ENCODE measurements at regions not wholly inside any gene's neighbourhood (a gene's known extent, or its start where the extent isn't known, plus 50 kb on each side); places are given as distances from the start of the nearest gene placed in this dataset.

DNA sequence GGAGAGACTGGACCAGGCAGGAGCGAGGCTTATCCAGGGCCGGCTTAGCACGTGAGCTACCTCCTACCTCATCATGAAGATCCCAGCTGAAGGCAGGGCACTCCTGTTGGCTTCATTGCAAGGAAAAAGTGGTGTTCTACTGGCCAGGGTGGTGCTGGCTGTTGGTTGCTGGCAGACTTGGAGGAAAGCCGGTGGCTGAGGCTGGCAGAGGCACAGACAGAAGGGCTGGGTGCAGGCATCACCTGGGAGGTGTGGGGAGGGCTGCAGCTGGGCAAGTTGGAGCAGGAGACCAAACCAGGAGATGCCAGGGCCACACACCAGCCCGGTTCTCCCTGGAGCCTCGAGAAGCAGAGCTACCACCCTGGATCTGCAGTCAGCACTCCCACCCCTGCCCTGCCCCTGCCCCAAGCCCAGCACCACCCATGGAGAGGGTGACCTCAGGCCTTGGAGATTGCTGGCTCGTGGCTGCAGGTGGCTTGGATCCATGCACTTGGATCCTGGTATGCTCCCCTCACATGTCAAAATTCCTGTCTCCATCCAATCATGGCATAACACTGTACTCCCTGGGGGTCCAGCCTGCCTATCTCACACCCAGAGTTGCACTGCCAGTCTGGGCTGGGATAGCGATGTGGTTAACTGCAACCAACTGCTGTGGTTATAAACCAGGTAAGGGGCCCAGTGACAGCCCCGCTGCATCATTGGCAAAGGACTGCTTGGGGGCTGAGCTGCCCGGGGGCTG lies 49.7 kb downstream of the GLI2 start:
- H3K36me3 ChIP-seq (ENCODE audit: control insufficient read depth, insufficient read depth, low read length), result no peaks in the 10 kb centered on the region
- H3K4me1 ChIP-seq (ENCODE audit: control insufficient read depth, insufficient read depth, low read length), result peaks cover 34% of the 10 kb centered on the region
- H3K27me3 ChIP-seq (ENCODE audit: control insufficient read depth, insufficient read depth, low read length), result no peaks in the 10 kb centered on the region
- H3K4me3 ChIP-seq (ENCODE audit: low read length), result no peak overlapping the region
- no peak for DNase-seq (ENCODE audit: low read depth, low spot score)
- WGBS (ENCODE audit: insufficient coverage, insufficient read length), result no CpG with 5 or more reads among the region's 10 CpGs
- H3K27ac ChIP-seq (ENCODE audit: low read length), result peak overlapping the region; percentile 13
- no peaks in the 10 kb centered on the region for H3K9me3 ChIP-seq (ENCODE audit: control insufficient read depth, insufficient read depth, low read length)

DNA sequence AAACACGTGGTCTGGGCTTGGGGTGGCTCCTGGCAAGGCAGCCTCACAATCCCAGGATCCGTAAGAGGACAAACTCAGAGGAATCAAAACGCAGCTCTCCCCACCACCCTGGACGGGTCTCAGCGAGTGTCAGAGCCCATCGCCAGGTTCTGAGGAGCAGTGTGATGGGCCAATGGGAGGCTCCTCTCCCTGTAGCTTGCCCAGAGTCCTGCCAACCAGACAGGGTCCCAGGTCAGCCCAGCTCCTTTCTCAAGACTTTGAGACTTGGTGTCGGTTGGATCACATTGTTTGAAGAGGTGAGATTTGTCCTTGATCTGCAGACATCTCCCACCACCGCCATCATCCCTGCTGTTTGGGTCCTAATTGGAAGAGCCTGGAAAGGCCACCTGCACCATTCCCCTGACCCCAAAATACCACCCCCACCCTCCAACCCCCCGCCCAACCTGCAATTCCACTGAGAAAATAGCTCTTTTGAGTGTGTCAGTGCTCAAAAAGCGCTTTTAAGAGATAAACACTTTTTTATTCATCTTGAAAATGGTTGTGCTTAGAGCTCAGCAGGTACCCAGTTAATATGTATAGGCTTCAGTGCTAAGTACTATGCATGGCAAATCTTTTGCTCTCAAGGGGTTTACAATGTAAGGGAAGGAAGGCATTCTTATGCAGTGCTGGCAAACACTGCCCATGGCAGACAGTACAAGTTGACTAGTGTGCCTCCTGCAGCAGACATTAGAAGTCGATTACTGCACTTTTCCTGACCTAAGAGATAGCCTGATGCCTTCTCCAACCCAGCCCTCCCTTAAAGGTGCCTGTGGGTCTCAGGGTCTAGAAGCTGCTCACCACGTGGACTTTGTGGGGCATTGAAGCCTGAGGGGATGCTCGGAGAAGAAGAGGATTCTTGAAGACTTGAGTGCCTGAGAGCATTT lies 50.6 kb downstream of the GLI2 start:
- Histone ChIP-seq H3K27me3 (ENCODE audit: control insufficient read depth, insufficient read depth, low read length) (no peaks in the 10 kb centered on the region), H3K9me3 (ENCODE audit: control insufficient read depth, insufficient read depth, low read length) (no peaks in the 10 kb centered on the region), H3K4me3 (ENCODE audit: low read length) (no peak overlapping the region), H3K27ac (ENCODE audit: low read length) (peak overlapping the region; percentile 13), H3K36me3 (ENCODE audit: control insufficient read depth, insufficient read depth, low read length) (no peaks in the 10 kb centered on the region), H3K4me1 (ENCODE audit: control insufficient read depth, insufficient read depth, low read length) (peaks cover 34% of the 10 kb centered on the region)
- peak; percentile 85 for DNase-seq (ENCODE audit: low read depth, low spot score)
- WGBS (ENCODE audit: insufficient coverage, insufficient read length), result no CpG with 5 or more reads among the region's 13 CpGs

DNA sequence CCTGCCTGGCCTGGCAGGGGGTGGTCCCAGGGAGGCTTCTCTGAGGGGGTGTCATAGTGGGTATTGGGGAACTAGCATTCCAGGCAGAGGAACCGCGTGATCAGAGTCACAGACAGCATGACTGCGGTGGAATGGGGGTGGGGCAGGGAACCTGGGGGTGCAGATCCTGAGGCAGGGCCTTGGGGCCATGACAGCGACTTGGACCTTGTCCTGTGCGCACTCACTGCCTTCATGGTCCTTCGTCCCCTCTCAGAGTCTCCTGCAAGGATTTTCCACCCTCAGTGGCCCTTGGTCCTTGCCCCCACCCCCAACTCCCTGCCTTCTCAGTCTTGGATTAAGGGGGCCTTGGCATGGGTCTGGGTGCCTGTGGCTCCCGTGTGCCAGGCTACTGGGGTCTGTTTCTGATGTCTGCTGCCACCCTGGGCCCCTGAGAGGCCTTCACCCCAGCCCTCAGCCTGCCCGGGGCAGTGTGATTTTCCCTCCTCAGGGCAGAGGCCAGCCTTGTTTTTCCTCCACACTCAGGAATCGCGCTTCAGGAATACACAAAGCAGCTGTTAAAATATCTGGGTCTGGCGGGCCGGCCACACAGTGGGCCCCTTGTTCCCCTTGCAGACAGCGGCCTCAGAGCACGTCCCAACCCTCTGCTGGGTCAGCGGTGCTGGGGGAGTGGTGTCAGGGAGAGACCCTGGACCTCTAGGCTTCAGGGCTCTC lies 51.6 kb downstream of the GLI2 start:
- WGBS (ENCODE audit: insufficient coverage, insufficient read length), result no CpG with 5 or more reads among the region's 15 CpGs
- no peaks in the 10 kb centered on the region for H3K27me3 ChIP-seq (ENCODE audit: control insufficient read depth, insufficient read depth, low read length)
- no peak overlapping the region for H3K27ac ChIP-seq (ENCODE audit: low read length)
- no peak overlapping the region for H3K4me3 ChIP-seq (ENCODE audit: low read length)
- no peaks in the 10 kb centered on the region for H3K9me3 ChIP-seq (ENCODE audit: control insufficient read depth, insufficient read depth, low read length)
- H3K4me1 ChIP-seq (ENCODE audit: control insufficient read depth, insufficient read depth, low read length), result peaks cover 37% of the 10 kb centered on the region
- no peaks in the 10 kb centered on the region for H3K36me3 ChIP-seq (ENCODE audit: control insufficient read depth, insufficient read depth, low read length)
- DNase-seq (ENCODE audit: low read depth, low spot score), result no peak

DNA sequence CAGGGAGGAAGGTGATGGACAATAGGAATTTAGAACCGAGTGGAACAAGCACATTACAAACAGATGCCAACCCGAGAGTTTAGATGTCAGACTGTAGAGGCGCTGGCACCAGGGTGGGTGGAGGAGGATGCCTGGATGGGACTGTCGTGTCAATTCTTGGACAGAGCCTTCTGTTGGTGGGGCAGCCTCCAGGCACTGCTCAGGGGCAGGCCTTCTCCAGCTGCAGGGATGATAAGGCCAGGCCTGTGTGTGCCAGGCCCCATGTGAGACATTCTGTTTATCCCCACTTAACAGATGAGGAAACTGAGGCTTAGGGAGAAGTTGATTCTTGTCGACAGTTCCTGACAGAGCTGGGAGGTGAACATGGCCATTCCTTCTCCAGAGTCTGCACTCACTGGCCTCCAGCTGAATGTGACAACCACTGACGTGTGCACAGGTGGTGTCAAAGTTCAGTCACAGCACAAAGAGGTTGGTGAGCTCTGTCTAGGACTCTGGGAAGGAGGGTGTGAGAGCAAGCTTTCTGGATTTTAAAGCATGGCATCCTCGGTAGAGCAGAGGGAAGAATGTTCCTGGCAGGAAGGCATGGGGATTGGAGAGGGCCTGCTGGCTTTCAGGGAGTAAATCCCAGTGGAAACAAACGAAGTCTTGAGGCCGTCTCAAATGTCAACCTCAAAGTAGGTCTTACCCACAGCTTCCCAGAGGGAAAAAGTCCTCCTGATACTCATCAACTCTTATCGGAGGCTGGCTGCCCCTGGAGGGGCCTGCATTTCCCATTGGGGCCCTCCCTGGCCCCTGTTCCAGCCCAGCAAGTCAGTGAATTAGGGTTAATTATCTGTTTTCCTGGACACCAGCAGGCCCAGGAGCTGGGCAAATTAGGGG lies 52.4 kb downstream of the GLI2 start:
- H3K27me3 ChIP-seq (ENCODE audit: control insufficient read depth, insufficient read depth, low read length), result no peaks in the 10 kb centered on the region
- no peaks in the 10 kb centered on the region for H3K9me3 ChIP-seq (ENCODE audit: control insufficient read depth, insufficient read depth, low read length)
- no CpG with 5 or more reads among the region's 10 CpGs for WGBS (ENCODE audit: insufficient coverage, insufficient read length)
- H3K4me1 ChIP-seq (ENCODE audit: control insufficient read depth, insufficient read depth, low read length), result peaks cover 35% of the 10 kb centered on the region
- H3K27ac ChIP-seq (ENCODE audit: low read length), result no peak overlapping the region
- DNase-seq (ENCODE audit: low read depth, low spot score), result no peak
- no peak overlapping the region for H3K4me3 ChIP-seq (ENCODE audit: low read length)
- no peaks in the 10 kb centered on the region for H3K36me3 ChIP-seq (ENCODE audit: control insufficient read depth, insufficient read depth, low read length)

DNA sequence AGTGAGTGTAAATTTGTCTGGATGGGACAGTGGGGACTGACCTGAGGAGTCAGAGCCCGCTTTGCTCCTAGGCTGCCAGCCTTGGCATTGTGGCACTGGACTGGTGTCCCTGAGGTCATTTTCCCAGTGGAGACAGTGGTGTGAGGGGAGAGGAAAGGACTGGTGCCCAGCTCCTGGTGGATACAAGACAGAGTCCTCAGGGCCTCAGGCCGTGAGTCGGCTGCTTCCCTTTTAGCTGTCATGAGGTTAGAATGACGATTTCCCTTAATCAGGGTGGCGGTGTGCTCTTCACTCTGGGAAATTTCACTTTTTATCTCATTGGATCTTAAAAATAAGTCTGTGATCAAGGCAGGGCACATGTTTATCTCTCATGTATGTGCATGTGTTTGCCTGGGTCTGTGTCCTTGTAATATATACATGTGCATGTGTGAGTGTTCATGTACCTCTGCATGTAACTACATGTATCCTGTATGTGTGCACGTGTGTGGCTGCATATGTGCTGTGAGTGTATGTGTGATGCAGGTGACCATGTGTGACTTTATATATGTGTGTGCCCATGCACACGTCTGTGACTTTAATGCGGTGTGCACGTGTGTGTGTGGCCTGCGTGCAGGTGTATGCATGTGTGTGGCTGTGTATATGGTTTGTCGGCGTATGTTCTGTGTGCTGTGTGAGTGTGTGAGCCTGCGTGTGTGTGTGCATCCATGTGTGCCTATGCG lies 55.7 kb downstream of the GLI2 start:
- H3K4me1 ChIP-seq (ENCODE audit: control insufficient read depth, insufficient read depth, low read length), result peaks cover 19% of the 10 kb centered on the region
- H3K4me3 ChIP-seq (ENCODE audit: low read length), result no peak overlapping the region
- no peaks in the 10 kb centered on the region for H3K36me3 ChIP-seq (ENCODE audit: control insufficient read depth, insufficient read depth, low read length)
- no peaks in the 10 kb centered on the region for H3K27me3 ChIP-seq (ENCODE audit: control insufficient read depth, insufficient read depth, low read length)
- H3K27ac ChIP-seq (ENCODE audit: low read length), result no peak overlapping the region
- no CpG with 5 or more reads among the region's 14 CpGs for WGBS (ENCODE audit: insufficient coverage, insufficient read length)
- H3K9me3 ChIP-seq (ENCODE audit: control insufficient read depth, insufficient read depth, low read length), result no peaks in the 10 kb centered on the region
- no peak for DNase-seq (ENCODE audit: low read depth, low spot score)

DNA sequence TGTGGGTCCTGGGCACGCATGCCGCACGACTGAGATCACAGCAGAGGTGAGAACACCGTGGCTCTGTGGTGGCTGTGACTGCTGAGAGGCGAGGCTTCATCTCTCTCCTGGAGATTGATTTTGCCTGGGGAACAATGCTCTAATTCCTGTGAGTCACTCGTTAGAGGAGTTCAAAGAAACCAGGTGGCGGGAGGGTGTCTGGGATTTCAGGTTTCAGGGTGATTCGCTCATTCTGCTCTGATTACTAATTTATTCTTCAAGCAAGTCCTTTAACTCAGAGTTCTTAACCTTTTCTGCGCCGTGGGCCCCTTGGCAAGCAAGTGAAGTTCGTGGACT lies 56.3 kb downstream of the GLI2 start:
- no peaks in the 10 kb centered on the region for H3K27me3 ChIP-seq (ENCODE audit: control insufficient read depth, insufficient read depth, low read length)
- no CpG with 5 or more reads among the region's 11 CpGs for WGBS (ENCODE audit: insufficient coverage, insufficient read length)

DNA sequence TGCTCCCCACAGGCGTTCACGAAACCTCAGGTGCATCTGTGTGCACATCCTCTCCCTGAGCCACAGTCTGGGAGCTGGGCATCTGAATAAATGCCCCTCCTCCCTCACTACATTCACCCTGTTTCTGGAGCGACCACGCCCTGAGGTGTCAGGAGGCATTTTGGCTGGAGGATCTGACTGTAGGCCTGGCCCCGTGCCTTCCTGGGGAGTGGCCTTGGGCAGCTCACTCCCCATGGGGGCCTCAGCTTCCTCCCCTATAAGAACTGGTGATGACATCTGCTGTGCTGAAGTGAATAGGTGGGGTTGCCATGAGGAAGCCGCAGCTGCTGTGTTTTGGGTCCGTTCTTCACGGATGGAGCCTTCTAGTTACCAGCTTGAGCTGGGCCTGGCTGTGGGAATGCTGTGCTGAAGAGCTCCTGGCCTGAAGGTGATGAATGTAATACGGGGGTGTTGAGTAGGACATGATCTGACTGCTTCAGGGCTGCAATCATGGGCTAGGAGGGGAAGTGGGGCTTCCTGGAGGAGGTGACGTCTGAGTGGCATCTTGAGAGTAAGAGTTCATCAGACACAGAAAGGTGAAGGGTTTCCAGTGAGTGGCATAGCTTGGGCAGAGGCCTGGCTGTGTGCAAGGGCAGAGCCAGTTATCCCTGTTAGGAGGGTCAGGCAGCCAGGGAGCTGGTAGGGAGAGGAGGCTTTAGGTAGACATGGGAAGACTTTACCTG lies 58.2 kb downstream of the GLI2 start:
- Histone ChIP-seq H3K27me3 (ENCODE audit: control insufficient read depth, insufficient read depth, low read length) (no peaks in the 10 kb centered on the region), H3K27ac (ENCODE audit: low read length) (no peak overlapping the region), H3K9me3 (ENCODE audit: control insufficient read depth, insufficient read depth, low read length) (no peaks in the 10 kb centered on the region), H3K36me3 (ENCODE audit: control insufficient read depth, insufficient read depth, low read length) (no peaks in the 10 kb centered on the region), H3K4me3 (ENCODE audit: low read length) (no peak overlapping the region), H3K4me1 (ENCODE audit: control insufficient read depth, insufficient read depth, low read length) (peaks cover 12% of the 10 kb centered on the region; the same call in 1 of the 2 replicates)
- WGBS (ENCODE audit: insufficient coverage, insufficient read length), result no CpG with 5 or more reads among the region's 10 CpGs
- no peak for DNase-seq (ENCODE audit: low read depth, low spot score)

More for the DNA sequence above, 56.3 kb downstream of the GLI2 start:
- H3K36me3 ChIP-seq (ENCODE audit: control insufficient read depth, insufficient read depth, low read length), result no peaks in the 10 kb centered on the region
- H3K4me1 ChIP-seq (ENCODE audit: control insufficient read depth, insufficient read depth, low read length), result peaks cover 16% of the 10 kb centered on the region
- no peak for DNase-seq (ENCODE audit: low read depth, low spot score)
- H3K27ac ChIP-seq (ENCODE audit: low read length), result no peak overlapping the region
- H3K9me3 ChIP-seq (ENCODE audit: control insufficient read depth, insufficient read depth, low read length), result no peaks in the 10 kb centered on the region
- H3K4me3 ChIP-seq (ENCODE audit: low read length), result no peak overlapping the region

DNA sequence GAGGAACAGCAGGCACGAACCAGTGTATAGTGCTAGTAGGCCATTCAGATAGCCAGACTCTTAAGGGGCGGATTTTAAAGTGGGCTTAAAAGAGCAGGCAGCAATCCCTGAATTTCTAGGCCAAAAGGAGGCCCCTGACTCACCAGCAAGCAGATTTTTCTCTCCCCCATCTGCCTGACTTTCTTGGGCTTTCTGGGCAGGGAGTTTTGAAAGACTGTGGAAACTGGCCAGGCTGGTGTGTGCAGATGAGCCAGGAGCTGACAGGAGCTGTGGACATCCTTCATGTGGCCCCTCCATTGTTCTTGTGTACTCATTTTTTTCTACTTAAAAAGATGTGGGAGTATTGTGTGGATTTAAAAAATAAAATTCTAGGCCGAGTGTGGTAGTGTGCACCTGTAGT lies 59.0 kb downstream of the GLI2 start:
- Histone ChIP-seq H3K36me3 (ENCODE audit: control insufficient read depth, insufficient read depth, low read length) (0 out of 2 replicates have a peak, but pooled peaks cover 3% of the 10 kb centered on the region), H3K27ac (ENCODE audit: low read length) (no peak overlapping the region), H3K4me3 (ENCODE audit: low read length) (no peak overlapping the region), H3K9me3 (ENCODE audit: control insufficient read depth, insufficient read depth, low read length) (no peaks in the 10 kb centered on the region), H3K4me1 (ENCODE audit: control insufficient read depth, insufficient read depth, low read length) (peaks cover 12% of the 10 kb centered on the region; the same call in 1 of the 2 replicates), H3K27me3 (ENCODE audit: control insufficient read depth, insufficient read depth, low read length) (no peaks in the 10 kb centered on the region)
- DNase-seq (ENCODE audit: low read depth, low spot score), result no peak
- WGBS (ENCODE audit: insufficient coverage, insufficient read length), result no CpG with 5 or more reads among the region's 3 CpGs

DNA sequence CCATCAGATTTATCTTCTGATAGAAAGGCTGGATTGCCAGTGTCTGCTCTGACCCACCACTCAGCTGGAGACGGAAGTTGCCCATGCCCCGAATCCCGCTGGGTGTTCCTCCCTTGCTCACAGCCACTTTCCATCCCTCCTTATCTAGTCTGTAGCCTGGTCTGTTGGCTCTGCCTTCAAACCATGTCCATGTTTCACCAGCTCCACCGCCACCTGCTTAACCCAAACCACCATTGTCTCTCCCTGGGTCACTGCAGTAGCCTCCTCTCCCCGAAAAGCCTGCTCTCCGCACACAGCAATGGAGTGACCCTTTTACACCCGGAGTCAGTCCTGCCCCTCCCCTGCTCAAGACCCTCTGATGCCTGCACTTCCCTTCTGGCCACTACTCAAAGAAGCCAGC lies 60.4 kb downstream of the GLI2 start:
- Histone ChIP-seq H3K27me3 (ENCODE audit: control insufficient read depth, insufficient read depth, low read length) (no peaks in the 10 kb centered on the region), H3K4me1 (ENCODE audit: control insufficient read depth, insufficient read depth, low read length) (peaks cover 12% of the 10 kb centered on the region; the same call in 1 of the 2 replicates), H3K4me3 (ENCODE audit: low read length) (no peak overlapping the region), H3K9me3 (ENCODE audit: control insufficient read depth, insufficient read depth, low read length) (no peaks in the 10 kb centered on the region), H3K27ac (ENCODE audit: low read length) (no peak overlapping the region), H3K36me3 (ENCODE audit: control insufficient read depth, insufficient read depth, low read length) (0 out of 2 replicates have a peak, but pooled peaks cover 3% of the 10 kb centered on the region)
- DNase-seq (ENCODE audit: low read depth, low spot score), result no peak
- no CpG with 5 or more reads among the region's 7 CpGs for WGBS (ENCODE audit: insufficient coverage, insufficient read length)

Data from iPS DF 6.9 (cell line).